ENCODE measurements at regions not wholly inside any gene's neighbourhood (a gene's known extent, or its start where the extent isn't known, plus 50 kb on each side); places are given as distances from the start of the nearest gene placed in this dataset.

- TF ChIP-seq NR2F1 (conservative IDR thresholded peaks at IDR 0.05) (no peak), POLR2A (IDR thresholded peaks at IDR 0.05; ENCODE audit: low read depth, low read length) (no peak), CTCF (IDR thresholded peaks at IDR 0.05 in 2 of 3, conservative IDR thresholded peaks at IDR 0.05 in 1 of 3; ENCODE audit: control insufficient read depth in 2 of 3, extremely low read depth in 1 of 3, insufficient read depth in 1 of 3, low read depth in 3 of 3, low read length in 3 of 3) (no peak), EP300 (IDR thresholded peaks at IDR 0.05; ENCODE audit: borderline replicate concordance in 1 of 2, control insufficient read depth in 1 of 2, low read depth in 2 of 2, low read length in 2 of 2) (no peak), MAX (IDR thresholded peaks at IDR 0.05; ENCODE audit: low read depth, low read length) (no peak), E2F4 (IDR thresholded peaks at IDR 0.05; ENCODE audit: low read depth, low read length) (no peak), SMAD1 (IDR thresholded peaks at IDR 0.05; ENCODE audit: low read depth, partially characterized antibody) (no peak), EZH2 (IDR thresholded peaks at IDR 0.05; ENCODE audit: borderline replicate concordance, control insufficient read depth, low read depth, low read length) (no peak), PRDM15 (CRISPR knock-in tag; IDR thresholded peaks at IDR 0.05) (no peak), HDAC2 (IDR thresholded peaks at IDR 0.05) (no peak), REST (IDR thresholded peaks at IDR 0.05; ENCODE audit: low read depth, low read length) (no peak)
Measured at GRCh38 chr13:71964491-71965100, 97.6 kb upstream of the DACH1 start.
